ENCODE measurements at regions not wholly inside any gene's neighbourhood (a gene's known extent, or its start where the extent isn't known, plus 50 kb on each side); places are given as distances from the start of the nearest gene placed in this dataset.

DNA sequence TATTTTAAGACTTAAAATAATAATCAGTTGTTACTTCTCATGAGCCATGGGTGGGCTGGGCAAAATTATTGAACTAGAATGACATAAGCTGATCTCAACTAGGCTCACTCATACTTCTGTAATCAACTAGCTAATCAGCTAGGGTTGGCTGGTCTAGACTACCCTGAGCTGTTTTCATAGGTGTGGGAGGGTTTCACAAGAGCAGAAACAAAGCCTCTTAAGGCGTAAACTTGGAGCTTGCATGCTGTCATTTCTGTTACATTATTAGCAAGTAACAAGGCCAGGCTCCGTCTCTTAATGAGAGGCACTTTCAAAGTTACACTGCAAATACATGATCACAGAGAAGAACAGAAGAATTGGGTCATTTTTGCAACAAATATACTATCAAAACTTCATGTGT lies 57.2 kb upstream of the GHR start:
- no peaks in the 10 kb centered on the region for H3K27me3 ChIP-seq (ENCODE audit: control insufficient read depth in 2 of 2, insufficient read depth in 2 of 2, low read length in 2 of 2)
- intact Hi-C loops (cut with micrococcal nuclease) = no loop called here
- no peak overlapping the region for H3K4me3 ChIP-seq (replicated peaks in 1 of 3; ENCODE audit: insufficient read depth in 1 of 3, low read depth in 1 of 3, low read length in 3 of 3)
- H4K20me1 ChIP-seq (replicated peaks; ENCODE audit: control insufficient read depth, extremely low read depth, insufficient read depth, low read length) = no peaks in the 10 kb centered on the region
- H3K27ac ChIP-seq (ENCODE audit: insufficient read depth, low read depth, low read length) = no peak overlapping the region
- H3K36me3 ChIP-seq (ENCODE audit: control insufficient read depth in 2 of 2, extremely low read depth in 1 of 2, insufficient read depth in 2 of 2, low read length in 2 of 2) = no peaks in the 10 kb centered on the region
- CTCF ChIA-PET = interaction anchor here (0.9 kb wide), 1 partner anchor 24 kb away, joined by 3 read pairs; no protein-coding TSS in a partner anchor
- DNase-seq (ENCODE audit: low read depth, low spot score) (no peak), FAIRE-seq (no peak)
- no peak overlapping the region for H2AFZ ChIP-seq (ENCODE audit: low read depth, low read length)
- H3K9ac ChIP-seq (replicated peaks; ENCODE audit: extremely low read depth, insufficient read depth, low read length) = no peak overlapping the region
- H3K4me1 ChIP-seq (ENCODE audit: control insufficient read depth, extremely low read depth, insufficient read depth, low read length) = no peaks in the 10 kb centered on the region
- POLR2A ChIA-PET = no interaction called here
- no peak overlapping the region for H3K4me2 ChIP-seq (ENCODE audit: insufficient read depth, low read length)
- TF ChIP-seq MYC (IDR thresholded peaks at IDR 0.05; ENCODE audit: low read depth, low read length) = no peak
- no peak for TF ChIP-seq JUN (IDR thresholded peaks at IDR 0.05; ENCODE audit: borderline replicate concordance, insufficient read depth, insufficient read length, low read depth)
- no peak for TF ChIP-seq GATA2 (IDR thresholded peaks at IDR 0.05; ENCODE audit: insufficient read depth, insufficient read length, low read depth, low read length)
- TF ChIP-seq POLR2A (IDR thresholded peaks at IDR 0.05; ENCODE audit: low read depth, low read length) = no peak
- no peak for TF ChIP-seq MAX (IDR thresholded peaks at IDR 0.05; ENCODE audit: insufficient read depth, insufficient read length)
- TF ChIP-seq CTCF (IDR thresholded peaks at IDR 0.05; ENCODE audit: extremely low read depth in 1 of 2, insufficient read depth in 1 of 2, low read depth in 1 of 2, low read length in 2 of 2) = no peak
- TF ChIP-seq EZH2 (IDR thresholded peaks at IDR 0.05; ENCODE audit: borderline replicate concordance, low read depth, low read length, severe bottlenecking) = no peak
- TF ChIP-seq FOS (IDR thresholded peaks at IDR 0.05; ENCODE audit: borderline replicate concordance, insufficient read depth, low read length) = no peak
- TF ChIP-seq POLR2AphosphoS5 (IDR thresholded peaks at IDR 0.05; ENCODE audit: insufficient read depth, low read depth, low read length) = no peak
- dilution Hi-C loops (cut with MboI; ENCODE audit: extremely low pct_ligation_motif_present, low sequenced_read_pairs) = no loop called here
- no peaks in the 10 kb centered on the region for H3K9me1 ChIP-seq (replicated peaks; ENCODE audit: control insufficient read depth, extremely low read depth, insufficient read depth, low read length)
- no TSS peak for BruUV-seq (replicated peaks)
- no peaks in the 10 kb centered on the region for H3K9me3 ChIP-seq (replicated peaks; ENCODE audit: control insufficient read depth, insufficient read depth, low read length)
- H3K79me2 ChIP-seq (ENCODE audit: control insufficient read depth, insufficient read depth, low read length) = no peaks in the 10 kb centered on the region

Data from endothelial cell of umbilical vein (primary cell).